Inferior parietal cortex (tissue), 1 donor: ENCODE measurements at regions not wholly inside any gene's neighbourhood (a gene's known extent, or its start where the extent isn't known, plus 50 kb on each side); places are given as distances from the start of the nearest gene placed in this dataset.

ENCODE experiments used
- DNase-seq: peaks from one replicate; pipeline ENCODE4 v3.0.0-alpha.2; 2016; ENCODE audit errors: extremely low spot score

- no peak for DNase-seq
Measured at GRCh38 chr6:137758661-137759060, 108.4 kb upstream of the TNFAIP3 start.

DNA sequence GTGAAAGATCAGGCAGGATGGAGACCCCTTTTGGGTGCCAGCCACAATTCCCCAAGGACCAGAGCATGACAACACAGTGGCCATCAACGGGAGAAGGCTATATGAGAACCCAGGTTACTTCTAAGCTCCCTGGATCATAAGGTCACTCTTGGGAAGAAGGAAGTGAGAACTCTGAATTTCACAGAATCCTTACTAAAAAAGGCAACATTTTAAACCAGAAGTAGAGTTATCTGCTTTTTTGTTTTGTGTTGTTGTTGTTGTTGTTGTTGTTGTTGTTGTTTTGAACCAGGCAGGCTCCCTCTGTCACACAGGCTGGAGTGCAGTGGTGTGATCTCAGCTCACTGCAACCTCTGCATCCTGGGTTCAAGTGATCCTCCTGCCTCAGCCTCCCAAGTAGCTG, 107.4 kb upstream of the TNFAIP3 start:
- no peak for DNase-seq

DNA sequence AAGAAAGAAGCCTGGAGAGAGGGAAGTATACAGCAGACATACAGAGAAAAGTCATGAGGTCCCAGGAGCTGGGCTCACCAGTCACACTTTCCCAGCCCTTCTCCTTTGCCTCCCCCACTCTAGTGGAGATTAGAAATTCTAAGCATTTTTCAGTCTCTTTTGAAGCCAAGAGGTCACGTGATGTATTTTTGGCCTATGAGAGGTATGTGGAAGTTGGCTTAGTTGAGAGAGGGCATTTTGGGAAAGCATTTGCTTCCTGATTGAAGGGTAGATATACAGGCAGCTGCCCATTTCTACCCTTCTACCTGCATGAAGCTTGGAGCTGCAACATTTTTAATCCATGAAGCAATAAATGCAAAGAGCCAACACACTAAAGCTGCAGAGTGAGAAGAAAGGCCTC, 106.0 kb upstream of the TNFAIP3 start:
- DNase-seq: no peak

- no peak for DNase-seq
Measured at GRCh38 chr6:137761487-137761886, 105.6 kb upstream of the TNFAIP3 start.

GRCh38 chr6:137762168-137763090, 104.6 kb upstream of the TNFAIP3 start:
- DNase-seq: no peak

GRCh38 chr6:137763436-137763835, 103.6 kb upstream of the TNFAIP3 start:
- no peak for DNase-seq

- DNase-seq: no peak
Measured at GRCh38 chr6:137763886-137764285, 103.2 kb upstream of the TNFAIP3 start.

GRCh38 chr6:137764464-137764863, 102.6 kb upstream of the TNFAIP3 start:
- no peak for DNase-seq

DNA sequence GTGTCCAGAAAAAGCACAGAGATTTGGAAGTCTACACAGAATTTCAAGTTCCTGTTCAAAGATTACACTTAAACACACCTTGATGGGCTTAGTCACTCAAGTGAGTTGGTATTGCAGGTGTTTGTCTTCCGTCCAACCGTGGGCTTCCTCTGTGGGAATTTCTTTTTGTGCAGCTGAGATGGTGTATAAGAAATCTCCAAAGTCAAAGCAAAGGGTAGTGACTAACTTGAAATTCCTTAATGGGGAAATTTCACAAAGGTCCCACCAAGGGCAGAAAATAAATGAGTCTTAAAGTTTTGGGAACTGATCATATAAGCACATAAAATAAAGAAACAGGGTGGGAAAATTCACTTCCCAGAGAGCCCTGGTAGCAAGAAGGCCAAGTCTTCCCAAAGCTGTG, 102.0 kb upstream of the TNFAIP3 start:
- DNase-seq: no peak

DNA sequence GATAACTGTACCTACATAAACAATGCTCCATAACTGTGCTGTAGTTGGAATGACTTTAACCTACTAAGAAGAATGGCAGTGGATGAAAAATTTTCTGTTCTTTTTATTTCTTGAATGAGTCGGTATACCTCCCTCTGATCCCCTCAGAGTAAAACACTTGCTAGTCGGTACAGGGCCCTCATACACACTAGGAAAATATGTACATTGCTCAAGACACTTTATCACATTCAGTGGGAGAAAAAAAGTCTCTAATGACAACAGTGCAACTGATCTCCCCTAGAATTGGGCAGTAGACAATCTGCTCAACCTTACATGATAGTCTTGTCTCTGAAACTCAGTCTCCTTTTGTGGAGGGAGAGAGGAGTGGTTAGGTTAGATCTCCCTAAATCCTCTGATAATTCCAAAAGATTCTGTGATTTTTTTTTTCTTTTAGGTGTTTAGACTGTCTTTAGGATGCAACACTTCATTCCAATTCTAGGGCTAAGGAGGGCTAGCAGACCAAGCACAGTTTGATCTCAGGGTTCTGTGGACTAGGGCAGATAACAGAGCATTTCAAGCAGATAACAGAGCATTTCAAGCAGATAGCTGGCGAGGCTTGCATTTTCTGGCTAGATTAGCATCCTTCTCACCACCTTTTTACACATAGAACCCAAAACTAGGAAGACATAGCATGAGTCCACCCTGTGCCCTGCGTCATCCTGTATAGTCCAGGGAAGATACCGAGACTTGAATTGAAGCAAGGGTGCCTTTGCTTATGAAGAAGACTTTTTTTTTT, 100.3 kb upstream of the TNFAIP3 start:
- no peak for DNase-seq

GRCh38 chr6:137767465-137767864, 99.6 kb upstream of the TNFAIP3 start:
- DNase-seq: no peak

- no peak for DNase-seq
Measured at GRCh38 chr6:137767911-137768690, 99.0 kb upstream of the TNFAIP3 start.

DNA sequence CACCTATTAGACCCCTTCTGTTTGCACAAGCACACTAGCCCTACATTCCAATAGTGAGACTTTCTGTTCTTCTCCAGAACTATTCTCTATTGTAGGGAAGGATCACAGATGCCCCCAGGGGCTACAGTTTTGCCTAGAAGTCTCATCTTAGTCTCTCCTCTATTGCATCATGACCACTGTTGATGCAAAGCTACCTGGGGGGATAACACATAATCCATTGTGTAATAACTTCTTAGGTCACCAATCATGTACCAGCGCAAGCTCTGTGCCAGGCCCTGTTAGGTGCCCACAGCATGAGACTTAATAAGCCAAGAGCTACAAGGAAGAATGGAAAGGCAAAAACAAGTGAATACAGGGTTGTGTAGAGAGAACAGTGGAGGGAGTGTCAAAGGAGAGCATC, 98.1 kb upstream of the TNFAIP3 start:
- no peak for DNase-seq

GRCh38 chr6:137769797-137770362, 97.2 kb upstream of the TNFAIP3 start:
- no peak for DNase-seq

DNA sequence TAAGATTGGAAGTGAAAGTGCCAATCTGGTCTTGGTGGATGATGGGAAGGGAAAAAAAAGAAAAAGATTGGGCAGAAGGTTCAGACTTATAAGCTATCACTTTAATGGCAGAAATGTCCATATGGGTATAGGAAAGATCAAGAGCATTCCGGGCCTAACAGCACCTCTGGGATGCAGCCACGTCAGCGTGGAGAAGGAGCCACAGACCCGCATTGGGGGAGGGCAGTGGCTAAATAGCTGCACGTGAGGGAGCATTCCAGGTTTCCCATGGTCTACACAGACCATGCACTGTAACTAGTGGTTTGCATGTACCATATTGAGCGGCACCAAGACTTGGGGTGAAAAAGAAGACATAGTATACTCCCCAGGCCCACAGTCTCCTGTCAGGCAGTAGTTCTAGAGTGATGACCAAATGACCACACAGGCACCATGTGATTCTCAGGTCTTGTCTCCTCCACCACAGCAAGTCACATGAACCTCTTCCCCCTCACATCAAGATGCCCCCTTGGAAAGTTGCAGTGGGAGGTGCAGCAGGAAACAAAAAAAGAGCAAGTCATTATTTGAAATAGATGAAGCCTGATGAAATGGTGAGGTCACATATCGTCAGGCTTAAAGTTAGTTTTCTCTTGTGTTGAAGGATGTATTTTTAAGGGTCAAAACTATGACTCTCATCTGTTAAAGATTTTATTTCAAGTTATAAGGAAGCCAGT, 94.4 kb upstream of the TNFAIP3 start:
- DNase-seq: no peak

DNA sequence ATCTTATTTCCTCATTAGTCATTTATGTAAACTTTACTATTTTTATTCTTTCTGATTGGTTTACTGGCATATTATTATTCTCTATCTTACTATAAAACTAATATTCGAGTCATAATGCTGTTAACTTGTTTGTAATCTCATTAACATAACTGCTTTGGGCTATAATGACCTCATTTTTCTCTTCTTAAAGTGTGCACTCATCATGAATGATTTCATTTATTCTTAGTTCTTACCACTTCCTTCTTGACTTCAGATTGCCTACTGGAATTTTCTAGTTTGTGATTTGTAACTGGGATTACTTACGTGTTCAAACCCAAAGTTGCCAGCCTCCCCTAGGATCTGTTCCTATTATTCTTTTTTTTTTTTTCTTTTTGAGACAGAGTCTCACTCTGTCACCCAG, 91.8 kb upstream of the TNFAIP3 start:
- DNase-seq: no peak

GRCh38 chr6:137775720-137776119, 91.3 kb upstream of the TNFAIP3 start:
- DNase-seq: no peak

- DNase-seq: no peak
Measured at GRCh38 chr6:137776256-137776655, 90.8 kb upstream of the TNFAIP3 start.

DNA sequence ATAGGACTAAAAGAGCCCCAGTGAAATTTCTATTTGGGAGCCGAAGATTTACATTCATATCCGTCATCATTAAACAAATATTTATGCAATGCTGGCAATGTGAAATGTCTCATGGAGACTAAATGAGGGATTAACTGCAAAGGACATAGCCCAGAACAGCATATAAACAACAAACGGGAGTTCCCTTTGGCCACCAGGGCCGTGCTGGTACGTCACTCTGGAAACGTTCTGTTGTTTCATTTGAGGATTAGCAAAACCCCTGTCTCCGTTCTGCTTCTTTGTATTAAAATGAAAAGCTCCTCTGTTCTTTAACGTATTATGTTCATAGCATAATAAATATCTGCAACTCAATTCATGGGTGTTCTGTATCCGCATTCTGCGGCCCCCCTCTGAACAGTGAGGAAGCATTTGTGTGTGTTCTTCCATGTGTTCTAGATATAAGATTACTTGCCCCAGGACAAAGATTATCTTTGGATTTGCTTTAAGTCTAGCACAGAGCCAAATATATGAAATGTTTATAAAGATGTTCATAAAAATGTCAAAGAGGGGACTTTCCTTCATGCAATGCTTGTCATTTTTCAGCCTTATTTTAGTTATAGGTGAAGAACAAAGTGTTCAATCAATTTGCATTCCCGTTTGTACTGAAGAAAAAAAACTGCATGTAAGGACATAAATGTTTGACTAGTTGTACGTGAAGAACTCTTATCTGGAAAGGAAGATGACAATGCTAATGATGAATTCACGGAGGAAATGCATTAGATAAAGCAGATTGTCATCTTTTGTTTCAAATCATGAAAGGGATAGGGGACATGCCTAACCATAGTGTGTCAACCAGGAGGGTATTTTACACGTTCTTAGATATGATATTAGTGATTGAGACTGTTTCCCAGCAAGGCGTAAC, 90.0 kb upstream of the TNFAIP3 start:
- DNase-seq: no peak

DNA sequence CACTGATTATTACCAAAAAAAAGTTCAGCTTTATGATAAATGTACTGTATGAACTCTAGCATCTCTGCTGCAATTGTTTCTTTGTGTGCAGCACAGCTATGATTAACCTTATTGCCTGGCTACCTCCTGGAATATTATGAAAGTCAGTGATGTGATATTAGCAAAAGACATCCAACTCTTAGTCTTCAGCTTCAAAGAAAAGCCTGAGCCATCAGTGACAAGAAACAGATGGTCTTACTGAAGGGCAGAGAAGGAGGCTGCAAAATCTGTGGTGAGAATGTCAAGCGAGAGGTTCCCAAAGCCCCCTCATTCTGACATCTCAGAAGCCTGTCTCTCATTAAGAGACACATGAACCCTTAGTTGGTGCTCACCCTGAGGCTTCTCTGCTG, 89.4 kb upstream of the TNFAIP3 start:
- no peak for DNase-seq
